Activated naive CD4-positive, alpha-beta T cell treated with Interleukin-2 at 50 U/mL for 16 hours (primary cell): ENCODE measurements at regions not wholly inside any gene's neighbourhood (a gene's known extent, or its start where the extent isn't known, plus 50 kb on each side); places are given as distances from the start of the nearest gene placed in this dataset.
A peak's percentile ranks its signal among the peaks of the same experiment; 100 is the strongest.

Source experiments
- DNase-seq: peaks from one replicate; pipeline ENCODE4 v3.0.0-alpha.2; 2020

DNA sequence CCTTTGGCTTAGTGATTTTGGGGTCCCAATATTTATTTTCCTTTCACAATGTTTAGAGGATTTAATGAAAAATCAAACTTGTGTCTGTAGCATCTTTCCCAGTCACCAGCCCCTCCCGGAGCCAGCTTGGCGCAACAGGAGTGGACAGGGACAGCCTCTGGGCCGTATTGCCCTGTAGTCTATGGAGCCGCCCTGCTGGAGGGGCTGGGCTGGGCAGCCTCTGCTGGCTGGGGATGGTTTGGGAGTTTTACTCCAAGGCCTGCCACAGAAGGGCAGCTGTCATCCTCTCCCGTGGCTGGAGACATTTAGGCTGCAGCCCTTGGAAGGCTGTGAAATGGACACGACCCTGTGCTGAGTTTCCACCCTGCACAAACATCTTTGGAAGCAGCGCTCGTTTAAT lies 89.4 kb upstream of the RGMA start:
- no peak for DNase-seq

- DNase-seq, result no peak
Observed at GRCh38 chr15:93176065-93176464, 87.1 kb upstream of the RGMA start.

DNA sequence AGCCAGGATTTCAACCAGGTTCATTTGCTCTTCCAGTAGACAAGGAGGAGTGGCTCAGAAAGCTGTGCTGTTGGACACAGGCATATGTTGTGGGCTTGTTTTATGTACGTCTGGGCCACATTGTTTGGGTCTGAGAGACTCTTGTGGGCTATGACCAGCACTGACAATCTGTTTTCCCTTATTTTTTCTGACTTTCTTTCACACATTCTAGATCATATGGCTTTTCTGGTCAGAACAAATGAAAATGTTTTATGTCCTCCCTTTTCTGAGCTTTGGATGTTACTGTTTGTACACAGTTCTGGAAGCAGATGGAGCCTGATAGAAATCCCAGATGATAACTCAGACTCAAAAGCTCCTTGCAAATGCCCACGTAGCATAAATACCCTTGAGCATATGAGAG lies 85.8 kb upstream of the RGMA start:
- no peak for DNase-seq

DNA sequence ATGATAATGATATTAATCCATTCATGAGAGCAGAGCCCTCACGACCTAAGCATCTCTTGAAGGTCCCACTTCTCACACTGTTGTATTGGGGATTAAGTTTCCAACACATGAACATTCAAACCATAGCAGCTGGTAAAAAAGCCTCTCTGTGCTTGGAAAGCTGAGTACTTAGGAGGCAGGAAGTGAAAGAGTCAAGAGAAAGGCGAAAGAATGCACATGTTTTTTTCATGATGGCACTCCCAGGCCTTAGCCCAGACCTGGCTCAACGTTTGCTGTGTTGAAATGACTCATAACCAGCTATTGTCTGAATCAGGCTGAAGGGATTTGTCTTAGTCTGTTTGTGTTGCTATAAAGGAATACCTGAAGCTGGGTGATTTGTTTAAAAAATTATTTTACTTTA lies 84.4 kb upstream of the RGMA start:
- DNase-seq, result no peak

DNA sequence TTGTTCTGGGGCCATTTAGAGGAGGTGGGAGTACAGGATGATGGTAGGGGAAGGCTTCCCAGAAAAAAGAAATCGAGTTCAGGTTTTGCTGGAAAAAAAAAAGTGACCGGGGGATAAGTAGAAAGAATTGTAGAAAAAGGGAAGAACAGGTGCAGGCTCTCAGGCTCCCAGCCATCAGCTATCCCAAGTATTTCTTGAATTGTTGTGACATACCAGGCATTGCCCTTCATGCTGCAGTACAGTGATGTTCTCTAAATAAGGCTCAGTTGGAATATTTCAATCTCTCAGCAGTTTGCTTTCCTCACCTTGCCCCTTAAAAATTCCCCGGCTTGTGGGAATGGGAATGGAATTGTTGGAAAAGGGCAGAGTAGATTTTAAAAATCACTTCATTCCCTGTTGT lies 82.5 kb upstream of the RGMA start:
- no peak for DNase-seq

- no peak for DNase-seq
Observed at GRCh38 chr15:93170329-93170728, 81.3 kb upstream of the RGMA start.

- DNase-seq, result no peak
Observed at GRCh38 chr15:93168910-93169309, 79.9 kb upstream of the RGMA start.

DNA sequence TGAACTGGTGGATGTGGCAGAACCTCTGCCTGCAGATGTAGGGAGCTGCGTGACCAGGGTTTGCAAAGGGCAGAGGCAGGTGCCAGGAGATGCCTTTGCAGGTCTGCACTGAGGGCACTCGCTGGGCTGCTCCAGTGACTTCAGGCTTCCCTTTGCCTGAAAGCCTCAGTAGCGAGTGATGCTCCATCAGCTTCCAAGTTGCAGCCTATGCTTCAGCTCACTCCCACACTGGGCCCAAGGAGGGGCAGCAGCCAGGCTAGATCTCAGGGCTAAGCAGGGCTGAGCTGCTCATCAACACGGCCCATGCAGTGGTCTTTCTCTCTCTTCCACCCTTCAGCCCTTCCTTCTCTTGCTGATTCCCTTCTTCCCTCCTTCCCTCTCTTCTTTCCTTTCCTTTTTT lies 78.3 kb upstream of the RGMA start:
- no peak for DNase-seq

- DNase-seq, result no peak
Observed at GRCh38 chr15:93166675-93167074, 77.7 kb upstream of the RGMA start.

DNA sequence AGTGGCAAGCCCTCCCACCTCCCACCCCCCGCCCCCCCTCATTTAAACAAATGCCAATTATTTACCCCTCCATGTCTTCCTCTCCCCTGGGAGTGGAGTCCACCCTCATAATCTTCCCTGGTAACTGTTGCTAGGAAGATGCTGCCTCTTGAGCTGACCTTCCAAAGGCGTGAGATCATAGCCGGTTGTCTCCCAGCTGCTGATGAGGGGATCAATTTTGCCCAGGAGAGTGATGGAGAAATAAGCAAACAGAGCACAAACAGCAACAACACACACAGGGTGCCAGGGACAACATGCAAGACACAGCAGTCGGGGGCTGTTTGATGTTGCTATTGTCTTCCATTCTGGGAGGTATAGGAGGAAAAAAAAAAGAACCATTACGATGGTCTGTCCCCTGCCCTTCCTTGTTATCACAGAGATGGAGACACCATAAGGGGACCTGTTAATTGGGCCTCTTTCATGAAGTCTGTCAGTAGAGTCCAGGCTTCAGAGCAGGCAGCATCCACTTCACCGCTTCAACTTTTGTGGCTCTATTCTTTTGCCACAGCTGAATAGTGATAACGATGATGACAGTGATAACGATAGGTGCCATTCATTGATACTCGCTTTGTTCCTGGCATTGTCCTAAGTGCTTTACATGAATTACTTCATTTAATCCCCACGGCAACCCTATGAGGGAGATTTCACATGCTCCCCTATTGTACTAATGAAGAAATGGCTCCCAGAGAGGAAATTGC lies 76.9 kb upstream of the RGMA start:
- no peak for DNase-seq

DNA sequence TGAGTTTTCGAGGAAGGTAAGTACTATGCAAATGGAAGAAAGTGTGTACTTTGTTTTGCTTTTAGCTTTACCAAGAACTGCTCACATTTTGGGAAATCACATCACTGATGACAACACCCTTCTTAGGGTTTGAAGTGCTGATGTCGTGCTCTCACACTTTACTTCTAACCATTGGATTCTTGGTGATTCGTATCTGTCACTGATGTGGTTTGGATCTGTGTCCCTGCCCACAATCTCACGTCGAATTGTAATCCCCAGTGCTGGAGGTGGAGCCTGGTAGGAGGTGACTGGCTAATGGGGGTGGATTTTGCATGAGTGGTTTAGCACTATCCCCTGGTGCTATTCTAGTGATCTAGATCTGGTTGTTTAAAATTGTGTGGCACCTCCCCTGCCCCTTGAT lies 75.4 kb upstream of the RGMA start:
- peak; percentile 10 for DNase-seq

GRCh38 chr15:93162560-93162959 lies 73.5 kb upstream of the RGMA start:
- no peak for DNase-seq

- no peak for DNase-seq
Observed at GRCh38 chr15:93159930-93160329, 70.9 kb upstream of the RGMA start.

DNA sequence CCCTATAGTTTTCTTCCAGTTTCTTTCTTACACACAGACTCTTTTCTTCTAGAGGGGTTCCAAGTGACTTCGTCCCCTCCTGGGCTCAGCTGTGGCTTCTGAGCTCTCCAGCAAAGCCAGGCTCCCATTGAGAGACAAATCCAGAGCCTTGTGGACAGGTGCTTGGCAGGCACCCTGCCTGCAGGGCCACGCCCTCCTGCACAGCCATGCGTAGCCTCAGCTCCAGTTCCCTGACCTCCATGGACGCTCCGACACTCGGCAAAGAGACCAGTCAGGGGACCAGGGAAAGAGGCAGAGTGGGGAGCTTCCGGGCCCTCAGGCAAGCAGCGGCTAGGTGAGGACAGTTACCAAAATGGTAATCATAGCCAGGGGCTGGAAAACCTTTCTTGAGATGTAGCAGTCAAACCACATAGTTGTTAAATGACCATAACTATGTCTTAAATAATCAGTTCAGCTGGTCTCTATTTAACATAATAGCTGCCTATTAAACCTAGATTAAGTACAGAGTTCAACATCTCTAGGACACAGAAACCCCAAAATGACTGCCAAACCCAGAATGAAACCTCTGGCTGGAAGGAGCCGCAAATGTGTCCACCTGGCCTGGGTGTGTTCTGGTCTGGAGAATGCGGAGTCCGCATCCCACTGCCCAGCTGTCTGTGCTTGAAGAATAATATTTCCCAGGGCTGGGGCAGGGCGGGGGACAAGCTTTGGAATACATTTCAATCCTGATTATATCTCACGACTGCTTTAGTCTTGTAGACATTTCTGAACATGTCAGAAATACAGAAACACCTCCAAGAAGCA lies 69.3 kb upstream of the RGMA start:
- DNase-seq, result no peak

DNA sequence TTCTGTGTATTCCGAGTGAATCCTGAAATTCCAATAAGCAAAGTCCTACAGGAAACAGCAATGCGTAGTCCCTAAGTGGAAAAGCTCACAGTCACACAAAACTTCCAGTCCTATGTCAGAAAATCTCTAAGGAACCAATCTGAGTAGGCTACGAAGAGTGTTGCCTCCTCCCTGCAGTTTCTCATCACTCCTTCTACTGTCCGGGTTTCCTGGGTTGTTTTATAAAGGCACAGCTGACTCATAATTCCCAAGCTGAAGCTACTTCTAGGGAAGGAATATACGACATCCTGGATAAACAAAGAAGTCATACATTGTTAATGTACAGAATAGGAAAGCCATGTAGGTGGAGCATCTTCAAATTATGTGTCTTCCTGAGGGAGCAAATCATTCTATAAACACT lies 65.7 kb upstream of the RGMA start:
- no peak for DNase-seq

- no peak for DNase-seq
Observed at GRCh38 chr15:93152951-93153350, 63.9 kb upstream of the RGMA start.

GRCh38 chr15:93152360-93152759 lies 63.3 kb upstream of the RGMA start:
- DNase-seq, result peak; percentile 19

GRCh38 chr15:93150910-93151881 lies 62.2 kb upstream of the RGMA start:
- no peak for DNase-seq

DNA sequence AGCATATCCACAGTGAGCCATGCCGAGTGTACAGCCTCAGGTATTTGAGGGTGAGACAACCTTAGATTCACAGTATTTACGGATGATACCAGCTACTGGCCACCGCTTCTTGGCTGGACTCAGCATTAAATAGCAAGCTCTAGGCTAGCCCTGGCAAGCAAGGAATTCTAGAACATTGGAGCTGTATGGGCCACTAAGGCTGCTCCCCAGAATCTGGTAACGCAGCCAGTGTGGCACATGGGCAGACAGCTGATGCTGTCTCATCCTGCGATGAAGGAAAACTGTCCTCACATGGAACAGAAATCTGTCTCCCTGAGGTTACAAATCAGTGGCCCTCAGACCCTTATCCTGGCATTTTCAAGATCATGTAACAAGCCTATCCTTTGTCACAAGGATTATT lies 57.6 kb upstream of the RGMA start:
- no peak for DNase-seq

GRCh38 chr15:93146196-93146595 lies 57.2 kb upstream of the RGMA start:
- no peak for DNase-seq

DNA sequence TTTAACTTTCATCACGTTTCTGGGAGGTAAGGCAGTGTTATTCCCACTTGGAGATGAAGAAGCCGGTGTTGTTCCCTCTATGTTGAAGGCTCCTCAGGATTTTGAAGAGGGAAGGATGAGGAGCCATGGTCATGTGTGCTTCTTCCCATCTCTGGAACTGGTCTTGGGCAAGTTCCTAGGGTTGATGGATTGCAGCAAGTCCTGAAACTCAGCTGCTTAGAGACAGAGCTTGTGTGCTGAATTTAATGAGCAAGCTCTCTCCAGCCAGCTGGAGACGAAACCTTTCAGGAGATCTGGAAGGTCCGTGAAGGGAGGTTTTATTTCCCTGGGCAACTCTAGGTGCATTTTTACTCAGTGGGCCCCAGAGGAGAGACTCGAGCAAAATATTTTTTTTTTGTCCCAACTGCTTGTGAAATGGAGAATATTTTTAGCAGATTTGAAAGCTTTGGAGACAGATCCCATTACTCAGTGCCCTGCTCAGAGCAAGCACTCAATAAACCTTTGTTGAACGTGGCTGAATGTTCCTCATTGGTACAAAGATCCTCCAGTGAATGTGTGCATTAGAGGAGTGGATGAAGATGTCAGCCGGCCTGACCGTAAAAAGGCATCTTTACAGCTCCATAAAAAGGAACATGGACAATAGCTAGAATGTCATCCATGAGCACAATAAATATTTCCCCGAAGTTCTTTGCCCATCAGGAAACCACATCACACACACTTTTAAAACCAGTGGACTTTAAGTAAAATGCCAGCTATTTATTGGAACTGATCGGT lies 55.6 kb upstream of the RGMA start:
- no peak for DNase-seq

DNA sequence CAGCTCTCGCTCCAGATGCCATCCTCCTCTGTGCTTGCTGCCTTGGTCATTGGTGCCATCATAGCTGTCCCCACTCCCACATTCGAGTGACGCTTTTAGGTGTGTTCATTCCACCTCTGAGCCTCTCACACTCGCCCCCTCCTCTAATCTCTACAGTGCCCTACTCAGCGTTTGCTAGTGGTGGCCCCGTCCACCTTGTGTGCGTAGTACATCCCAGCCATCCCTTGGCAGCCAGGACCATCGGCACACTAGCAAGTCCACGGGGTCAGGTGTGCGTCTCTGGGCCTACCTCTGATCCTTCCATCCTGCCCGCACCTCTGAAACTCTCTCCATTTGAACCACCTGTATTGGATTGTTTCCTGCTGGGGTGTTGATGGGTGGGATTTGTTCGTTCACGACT lies 54.2 kb upstream of the RGMA start:
- DNase-seq, result no peak

DNA sequence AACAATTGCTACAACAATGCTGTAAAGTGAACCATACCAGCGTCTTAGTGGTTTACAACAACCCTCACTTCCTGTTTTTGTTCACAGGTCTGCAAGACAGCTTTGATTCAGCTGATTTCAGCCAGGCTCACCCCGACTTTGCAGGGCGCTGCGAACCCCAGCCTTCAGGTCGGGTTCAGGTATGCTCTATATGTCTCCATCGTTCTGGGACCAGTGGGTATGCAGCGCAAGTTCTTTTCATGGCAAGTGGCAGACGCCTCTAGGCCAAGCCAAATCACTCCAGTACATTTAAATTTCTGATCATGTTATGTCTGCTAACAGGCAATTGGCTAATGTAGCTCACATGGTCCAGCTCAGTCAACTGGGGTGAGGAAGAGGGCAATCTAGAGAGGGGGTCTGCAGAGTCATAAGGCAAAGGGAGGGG lies 52.4 kb upstream of the RGMA start:
- DNase-seq, result peak; percentile 13
